ENCODE measurements at regions not wholly inside any gene's neighbourhood (a gene's known extent, or its start where the extent isn't known, plus 50 kb on each side); places are given as distances from the start of the nearest gene placed in this dataset.

DNA sequence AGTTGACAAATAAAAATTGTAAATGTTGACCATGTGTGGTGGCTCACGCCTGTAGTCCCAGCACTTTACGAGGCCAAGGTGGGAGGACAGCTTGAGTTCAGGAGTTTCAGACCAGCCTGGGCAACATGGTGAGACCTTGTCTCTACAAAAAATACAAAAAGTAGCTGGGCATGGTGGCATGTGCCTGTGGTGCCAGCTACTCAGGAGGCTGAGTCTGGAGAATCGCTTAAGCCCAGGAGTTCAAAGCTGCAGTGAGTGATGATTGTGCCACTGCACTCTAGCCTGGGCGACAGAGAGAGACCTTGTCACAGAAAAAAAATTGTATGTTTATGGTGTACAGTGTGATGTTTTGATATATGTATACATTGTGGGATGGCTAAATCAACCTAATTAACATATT, 119.6 kb downstream of the NPIPB5 start:
- Mint-ChIP-seq H3K9me3 (no peaks in the 10 kb centered on the region), H3K36me3 (ENCODE audit: low read depth) (no peaks in the 10 kb centered on the region), H3K27ac (no peak overlapping the region), H3K4me3 (no peak overlapping the region), H3K4me1 (no peaks in the 10 kb centered on the region), H3K27me3 (ENCODE audit: low read depth, poor library complexity) (peaks cover 7% of the 10 kb centered on the region)
- TF ChIP-seq CTCF (IDR thresholded peaks at IDR 0.05): no peak
- DNase-seq: no peak

DNA sequence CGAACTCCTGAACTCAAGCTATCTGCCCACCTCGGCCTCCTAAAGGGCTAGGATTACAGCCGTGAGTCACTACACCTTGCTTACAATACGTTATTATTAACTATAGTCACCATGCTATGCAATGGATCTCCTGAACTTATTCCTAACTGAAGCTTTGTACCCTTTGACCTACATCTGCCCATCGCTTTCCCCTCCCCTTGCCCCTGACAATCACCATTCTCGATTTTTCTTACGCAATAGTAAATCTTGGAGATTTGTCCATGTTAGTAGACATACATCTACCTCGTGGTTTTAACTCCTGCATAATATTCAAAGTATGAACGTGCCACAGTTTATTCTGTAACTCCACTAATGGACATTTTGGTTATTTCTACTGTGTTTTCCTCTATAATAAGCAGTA, 120.6 kb downstream of the NPIPB5 start:
- TF ChIP-seq CTCF (IDR thresholded peaks at IDR 0.05): no peak
- H3K27me3 Mint-ChIP-seq (ENCODE audit: low read depth, poor library complexity): peaks cover 14% of the 10 kb centered on the region
- no peaks in the 10 kb centered on the region for H3K9me3 Mint-ChIP-seq
- H3K4me3 Mint-ChIP-seq: no peak overlapping the region
- H3K27ac Mint-ChIP-seq: no peak overlapping the region
- H3K36me3 Mint-ChIP-seq (ENCODE audit: low read depth): no peaks in the 10 kb centered on the region
- DNase-seq: no peak
- no peaks in the 10 kb centered on the region for H3K4me1 Mint-ChIP-seq

DNA sequence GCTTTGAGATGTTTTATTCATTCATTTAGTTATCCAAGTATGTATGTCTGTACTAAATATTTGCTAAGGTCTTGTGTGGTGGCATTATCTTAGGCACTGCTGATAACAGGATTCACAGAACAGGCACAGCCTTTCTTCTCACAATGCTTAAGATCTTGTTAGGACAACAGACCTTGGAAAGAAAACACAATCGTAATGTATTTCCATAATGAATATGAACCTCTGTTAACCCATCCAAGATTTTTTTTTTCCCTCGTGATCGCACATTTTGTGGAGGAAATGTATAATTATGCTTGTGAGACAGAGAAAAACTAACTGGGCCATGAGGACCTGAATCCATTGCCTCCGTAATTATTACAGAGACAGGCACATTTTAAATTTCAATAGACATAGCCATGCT, 121.9 kb downstream of the NPIPB5 start:
- Mint-ChIP-seq H3K4me1 (no peaks in the 10 kb centered on the region), H3K4me3 (no peak overlapping the region), H3K27me3 (ENCODE audit: low read depth, poor library complexity) (peaks cover 14% of the 10 kb centered on the region), H3K27ac (no peak overlapping the region), H3K9me3 (no peaks in the 10 kb centered on the region), H3K36me3 (ENCODE audit: low read depth) (no peaks in the 10 kb centered on the region)
- no peak for DNase-seq
- TF ChIP-seq CTCF (IDR thresholded peaks at IDR 0.05): no peak

- peaks cover 14% of the 10 kb centered on the region for H3K27me3 Mint-ChIP-seq (ENCODE audit: low read depth, poor library complexity)
- no peaks in the 10 kb centered on the region for H3K4me1 Mint-ChIP-seq
- H3K36me3 Mint-ChIP-seq (ENCODE audit: low read depth): no peaks in the 10 kb centered on the region
- no peak overlapping the region for H3K4me3 Mint-ChIP-seq
- DNase-seq: no peak
- TF ChIP-seq CTCF (IDR thresholded peaks at IDR 0.05): no peak
- no peak overlapping the region for H3K27ac Mint-ChIP-seq
- no peaks in the 10 kb centered on the region for H3K9me3 Mint-ChIP-seq
Measured at GRCh38 chr16:22633280-22633679, 122.6 kb downstream of the NPIPB5 start.

GRCh38 chr16:22633799-22634198, 123.1 kb downstream of the NPIPB5 start:
- H3K27me3 Mint-ChIP-seq (ENCODE audit: low read depth, poor library complexity): peaks cover 14% of the 10 kb centered on the region
- no peak for DNase-seq
- H3K27ac Mint-ChIP-seq: no peak overlapping the region
- TF ChIP-seq CTCF (IDR thresholded peaks at IDR 0.05): no peak
- no peak overlapping the region for H3K4me3 Mint-ChIP-seq
- H3K36me3 Mint-ChIP-seq (ENCODE audit: low read depth): no peaks in the 10 kb centered on the region
- no peaks in the 10 kb centered on the region for H3K4me1 Mint-ChIP-seq
- no peaks in the 10 kb centered on the region for H3K9me3 Mint-ChIP-seq

- H3K27me3 Mint-ChIP-seq (ENCODE audit: low read depth, poor library complexity): peaks cover 14% of the 10 kb centered on the region
- no peak for TF ChIP-seq CTCF (IDR thresholded peaks at IDR 0.05)
- no peaks in the 10 kb centered on the region for H3K9me3 Mint-ChIP-seq
- H3K27ac Mint-ChIP-seq: no peak overlapping the region
- no peaks in the 10 kb centered on the region for H3K36me3 Mint-ChIP-seq (ENCODE audit: low read depth)
- no peak for DNase-seq
- H3K4me1 Mint-ChIP-seq: no peaks in the 10 kb centered on the region
- H3K4me3 Mint-ChIP-seq: no peak overlapping the region
Measured at GRCh38 chr16:22634954-22635353, 124.3 kb downstream of the NPIPB5 start.
